T-helper 2 cell treated with Interferon-gamma antibody and Interleukin-4, amounts not matched to agents 100 ng/mL and 5 ng/mL, for 36 hours (primary cell): ENCODE measurements at regions not wholly inside any gene's neighbourhood (a gene's known extent, or its start where the extent isn't known, plus 50 kb on each side); places are given as distances from the start of the nearest gene placed in this dataset.
"Not testable (repeated sequence)": the region's sequence is repeated elsewhere in the genome, so short reads cannot be mapped to it uniquely, and the experiment has no call there.

ENCODE experiments used
- intact Hi-C: fragments of 100-400 bp; cut with micrococcal nuclease; formaldehyde crosslinking; loops from one replicate; pipeline ENCODE4 v1.15.1; 2023

DNA sequence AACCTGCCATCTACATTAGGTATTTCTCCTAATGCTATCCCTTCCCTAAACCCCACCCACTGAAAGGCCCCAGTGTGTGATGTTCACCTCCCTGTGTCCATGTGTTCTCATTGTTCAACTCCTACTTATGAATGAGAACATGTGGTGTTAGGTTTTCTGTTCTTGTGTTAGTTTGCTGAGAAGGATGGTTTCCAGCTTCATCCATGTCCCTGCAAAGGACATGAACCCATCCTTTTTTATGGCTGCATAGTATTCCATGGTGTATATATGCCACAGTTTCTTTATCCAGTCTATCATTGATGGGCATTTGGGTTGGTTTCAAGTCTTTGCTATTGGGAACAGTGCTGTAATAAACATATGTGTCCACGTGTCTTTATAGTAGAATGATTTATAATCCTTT is 149.2 kb downstream of the PCDH7 start:
- intact Hi-C loops, result not testable (repeated sequence)

DNA sequence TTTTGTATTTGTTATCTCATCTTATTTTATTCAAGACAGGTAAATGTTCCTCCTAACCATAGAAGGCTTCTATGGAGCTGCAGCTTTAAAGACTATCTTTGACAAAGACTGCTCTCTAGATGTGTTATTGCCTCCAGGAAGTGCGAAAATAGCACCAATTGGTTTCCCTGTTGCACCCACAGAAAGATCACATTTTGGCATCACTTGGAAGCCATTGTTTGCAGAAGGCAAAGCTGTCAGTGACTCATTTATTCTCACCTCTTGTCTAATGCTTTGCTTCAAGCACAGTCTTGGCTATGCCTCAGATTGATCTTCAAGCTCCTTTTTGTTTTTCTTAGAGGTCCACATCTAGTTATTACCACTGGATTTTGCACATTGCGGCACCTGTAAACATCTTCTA is 150.3 kb downstream of the PCDH7 start:
- intact Hi-C loops, result no loop called here

DNA sequence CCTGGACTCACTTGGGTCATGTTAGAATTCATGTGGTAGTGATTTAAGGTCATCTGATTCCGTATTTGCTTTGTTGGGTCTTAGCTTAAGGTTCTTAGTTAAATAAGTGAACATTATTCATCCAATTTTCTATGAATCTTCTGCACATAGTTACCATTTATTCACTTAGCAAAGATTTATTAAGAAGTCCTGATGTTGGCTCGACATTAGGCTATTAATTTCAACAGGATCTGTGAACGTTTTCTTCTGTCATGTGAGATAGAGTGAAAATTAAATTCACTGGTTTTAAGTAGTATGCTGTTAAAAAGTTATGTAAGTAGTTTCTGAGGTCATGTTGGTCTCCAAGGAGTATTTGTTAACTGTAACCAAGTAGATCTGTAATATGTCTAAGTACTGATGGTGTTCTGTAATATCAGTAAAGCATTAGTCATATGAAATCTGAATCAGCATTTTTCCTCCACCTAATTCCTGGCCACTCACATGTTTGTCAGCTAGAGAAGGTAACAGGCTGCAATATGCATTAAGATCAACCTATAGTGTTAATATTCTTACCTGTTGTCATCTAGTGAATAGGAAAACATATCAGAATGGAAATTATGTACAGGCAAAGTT is 155.6 kb downstream of the PCDH7 start:
- intact Hi-C loops, result no loop called here

DNA sequence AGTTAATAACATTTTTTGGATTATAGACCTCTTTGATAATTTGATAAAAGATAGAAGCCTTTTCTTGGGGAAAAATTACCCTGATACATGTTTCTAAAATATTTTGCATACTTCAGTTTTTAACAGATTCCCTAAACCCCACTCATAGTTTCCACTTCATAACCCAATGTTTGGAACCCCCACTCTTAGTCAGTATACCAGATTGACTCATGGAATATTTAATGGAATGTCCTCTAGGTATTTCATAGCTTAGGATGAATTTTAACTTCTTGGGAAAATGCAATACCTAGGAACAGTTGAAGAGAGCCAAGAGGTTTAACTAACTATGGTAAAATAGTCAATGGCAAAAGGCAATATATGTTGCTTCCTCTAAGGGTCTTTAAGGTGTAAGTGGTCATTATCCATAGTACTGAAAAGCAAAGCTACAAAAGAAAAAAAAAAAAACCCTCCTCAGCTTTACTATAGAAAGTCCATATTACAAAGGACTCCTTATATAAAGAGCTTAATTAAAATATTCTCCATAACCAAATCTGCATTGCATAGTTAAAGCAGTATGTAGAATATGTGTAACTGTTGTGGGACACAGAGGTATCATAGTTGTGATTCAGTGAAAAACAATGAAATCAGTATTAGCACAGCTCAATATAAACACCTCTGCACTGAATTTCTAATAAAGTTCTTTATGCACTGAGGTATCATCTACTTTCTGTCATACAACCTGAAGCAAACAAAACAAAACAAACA is 159.9 kb downstream of the PCDH7 start:
- intact Hi-C loops, result no loop called here

DNA sequence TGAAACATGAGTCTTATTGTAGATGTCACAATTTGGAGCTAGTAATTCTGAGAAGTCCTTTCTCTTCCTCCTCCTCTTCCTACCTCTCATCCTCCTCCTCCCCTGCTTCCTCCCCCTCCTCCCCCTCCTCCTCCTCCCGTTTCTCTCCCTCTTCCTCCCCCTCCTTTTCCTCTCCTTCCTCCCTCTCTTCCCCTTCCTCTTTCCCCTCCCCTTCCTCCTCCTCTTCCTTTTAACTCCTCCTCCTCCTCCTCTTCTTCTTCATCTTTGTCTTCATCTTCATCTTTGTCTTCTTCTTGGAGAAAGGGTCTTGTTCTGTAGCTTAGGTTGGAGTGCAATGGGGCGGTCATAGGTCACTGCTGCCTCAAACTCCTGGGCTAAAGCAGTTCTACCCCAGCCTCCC is 161.8 kb downstream of the PCDH7 start:
- intact Hi-C loops, result no loop called here

DNA sequence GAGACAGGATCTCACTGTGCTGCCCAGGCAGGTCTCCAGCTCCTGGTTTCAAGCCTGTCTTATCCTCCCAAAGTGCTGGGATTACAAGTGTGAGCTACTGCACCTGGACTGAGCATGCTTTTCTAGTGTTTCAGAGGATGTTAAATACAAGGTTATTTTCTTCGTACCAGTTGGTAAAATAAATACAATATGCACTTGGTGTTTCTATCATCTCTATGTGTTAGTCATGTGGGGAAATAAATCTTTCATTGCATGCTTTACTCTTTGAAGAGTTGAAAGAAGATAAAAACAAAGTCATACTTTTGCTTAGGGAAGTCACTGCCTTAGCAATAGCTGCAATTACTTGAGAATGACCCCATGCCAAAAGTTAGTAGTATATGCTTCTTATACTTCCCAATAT is 162.3 kb downstream of the PCDH7 start:
- intact Hi-C loops, result no loop called here

DNA sequence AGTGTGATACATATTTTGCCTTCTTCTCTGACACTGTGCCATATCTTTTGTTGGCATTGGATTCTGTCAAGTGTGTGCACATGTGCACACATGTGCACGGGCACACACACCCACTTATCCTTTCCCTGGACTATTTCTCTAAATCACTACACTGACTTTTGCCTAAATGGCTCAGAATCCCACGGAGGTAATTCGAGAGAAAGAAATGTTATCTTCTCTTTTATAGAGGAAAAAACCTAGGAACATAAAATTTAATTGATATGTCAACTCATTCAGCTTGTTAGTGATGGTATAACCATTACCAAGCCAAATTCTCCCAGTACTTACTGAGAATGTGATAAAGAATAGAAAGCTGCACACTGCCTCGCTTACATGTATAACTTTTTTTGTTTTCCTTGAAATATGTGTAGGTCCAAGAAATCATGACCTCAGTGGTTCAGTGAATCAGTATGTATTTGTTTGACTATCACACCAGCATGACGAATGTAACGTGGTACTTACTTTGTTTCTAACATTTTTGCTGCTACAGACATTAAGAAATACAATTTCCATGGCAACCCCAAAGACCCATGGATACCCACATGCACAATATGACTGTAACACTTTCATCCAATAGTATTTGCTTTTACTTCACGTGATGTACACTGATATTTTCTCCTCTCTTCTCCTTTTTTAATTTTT is 163.0 kb downstream of the PCDH7 start:
- intact Hi-C loops, result no loop called here

DNA sequence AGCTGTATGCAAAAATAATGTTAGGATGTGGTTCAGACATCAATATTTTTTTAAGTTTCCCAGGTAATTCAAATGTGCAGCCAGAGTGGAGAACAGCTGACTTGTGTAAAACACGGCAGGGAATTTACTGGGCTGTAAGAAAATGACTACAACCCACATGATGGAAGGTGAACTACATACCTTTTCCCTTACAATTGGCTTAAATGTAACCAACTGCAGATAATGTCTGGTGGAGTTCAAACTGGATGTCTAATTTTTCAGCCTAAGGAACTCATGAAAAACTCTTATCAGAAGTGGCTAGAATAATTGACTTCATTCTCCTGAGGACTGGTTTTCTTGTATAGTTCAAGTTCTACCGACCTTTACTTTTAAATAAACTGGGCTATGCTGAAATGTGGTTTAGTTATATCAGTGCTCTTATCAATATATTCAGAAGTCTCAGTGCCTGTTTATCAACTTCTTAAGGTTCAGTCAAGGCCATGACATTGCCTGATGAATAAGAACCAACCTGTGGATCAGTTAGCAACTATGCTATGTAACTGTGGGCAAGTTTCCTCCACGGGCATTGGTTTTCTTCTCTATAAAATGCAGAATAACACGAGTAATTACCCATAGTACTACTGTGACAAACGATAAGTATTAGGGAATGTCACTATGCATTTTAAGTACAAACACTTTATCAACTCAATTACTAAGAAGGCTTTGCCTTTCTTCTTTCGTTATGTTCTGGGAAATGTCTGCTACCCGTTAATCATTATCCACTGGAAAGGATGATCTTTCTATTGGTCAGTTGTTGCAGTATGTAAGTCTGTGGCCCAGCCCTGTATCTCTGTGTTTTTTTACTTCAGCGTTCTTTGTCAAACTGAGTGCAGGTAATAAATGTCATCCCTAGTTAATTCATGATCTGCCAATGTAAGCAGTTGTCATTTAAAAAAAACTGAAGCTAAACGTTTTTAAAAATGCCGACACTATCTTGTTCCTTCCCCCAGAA is 181.6 kb downstream of the PCDH7 start:
- intact Hi-C loops, result no loop called here

DNA sequence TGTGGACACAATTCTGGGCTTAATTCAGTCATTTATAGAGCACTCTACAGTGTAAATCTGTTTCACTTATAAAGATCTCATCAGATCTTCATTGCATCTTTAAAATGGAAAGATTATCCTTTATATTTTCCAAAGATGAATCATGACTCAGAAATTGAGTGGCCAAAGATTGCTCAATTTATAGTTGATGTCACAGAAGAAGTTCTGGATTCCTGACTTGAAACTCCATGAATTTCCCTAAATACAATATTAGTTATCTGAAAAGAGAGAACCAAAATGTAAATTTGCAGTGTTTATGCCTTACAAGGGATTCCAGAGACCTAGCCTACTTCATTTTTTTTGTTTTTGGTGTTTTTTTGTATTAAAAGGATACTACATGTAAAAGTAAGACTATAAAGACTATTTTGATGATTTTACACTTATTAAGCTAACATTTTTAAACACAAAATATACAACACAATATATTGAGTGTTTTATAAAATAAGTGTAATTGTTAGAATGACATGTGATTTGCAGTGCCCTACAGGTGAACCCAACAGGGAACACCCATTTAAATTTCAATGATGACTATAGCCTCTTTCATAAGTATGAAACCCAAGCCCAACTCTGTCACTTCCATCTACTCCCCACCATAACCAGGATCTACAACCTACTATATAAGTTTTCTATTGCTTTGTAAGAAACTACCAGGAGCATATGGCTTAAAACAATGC is 183.5 kb downstream of the PCDH7 start:
- intact Hi-C loops, result no loop called here

DNA sequence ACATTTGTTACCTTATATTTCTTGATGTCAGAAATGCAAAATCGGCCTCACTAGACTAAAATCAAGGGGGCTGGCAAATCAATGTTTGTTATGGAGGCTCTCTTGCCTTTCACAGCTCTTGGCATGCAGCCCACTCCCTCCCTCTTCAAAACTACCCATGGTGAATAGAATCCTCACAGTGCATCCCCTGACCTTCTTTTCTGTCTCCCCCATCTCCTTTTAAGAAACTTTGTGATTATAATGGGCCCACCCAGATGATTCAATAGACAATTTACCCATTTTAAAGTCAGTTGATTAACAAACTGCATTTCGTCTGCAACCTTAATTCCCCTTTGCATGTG is 184.0 kb downstream of the PCDH7 start:
- intact Hi-C loops, result no loop called here

DNA sequence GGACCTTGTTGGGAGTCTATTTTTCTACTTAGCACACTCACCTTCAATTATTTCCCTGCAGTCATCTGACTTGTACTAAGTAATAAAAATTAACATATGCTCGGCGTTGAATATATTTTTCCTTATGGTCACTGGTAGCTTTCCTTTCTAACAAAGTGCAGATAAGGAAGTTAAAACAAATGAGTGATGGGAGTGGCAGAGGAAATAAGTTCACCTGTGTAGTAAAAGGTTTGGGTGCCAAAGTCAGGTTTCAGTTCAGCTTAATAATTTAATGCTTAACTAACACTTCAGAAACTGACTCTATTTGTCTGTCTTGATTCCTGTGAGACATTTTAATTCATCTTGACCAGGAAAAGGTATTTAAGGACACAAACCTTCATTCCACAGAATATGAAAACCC is 184.4 kb downstream of the PCDH7 start:
- intact Hi-C loops, result no loop called here

DNA sequence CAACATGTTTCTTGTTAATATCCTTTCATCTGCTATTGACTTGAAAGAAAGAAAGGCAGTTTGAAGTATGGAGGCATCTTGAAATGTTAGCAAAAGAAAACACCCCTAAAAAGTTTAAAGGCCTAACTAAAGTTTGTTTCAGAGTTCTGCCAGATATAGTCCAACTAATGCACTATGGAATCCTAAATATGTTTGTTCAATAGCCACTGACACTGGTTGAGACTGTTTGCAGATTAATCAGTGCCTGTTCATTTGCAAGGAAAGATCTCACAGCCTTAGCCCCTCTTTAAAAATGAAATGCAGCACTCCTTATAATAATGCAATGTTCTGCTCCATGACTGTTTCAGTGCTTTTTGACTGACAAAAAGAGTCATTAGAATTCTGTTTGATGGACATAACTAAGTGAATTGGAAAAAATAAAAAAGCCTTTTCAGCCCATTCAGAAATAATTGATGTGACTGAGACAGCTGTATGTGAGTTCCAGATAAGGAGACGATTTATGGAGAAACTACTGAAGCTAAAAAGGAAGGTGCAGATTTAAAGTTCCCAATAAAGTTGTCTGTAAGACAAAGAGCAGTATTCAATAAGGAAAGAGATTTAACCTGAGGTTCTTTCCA is 192.0 kb downstream of the PCDH7 start:
- intact Hi-C loops, result no loop called here

DNA sequence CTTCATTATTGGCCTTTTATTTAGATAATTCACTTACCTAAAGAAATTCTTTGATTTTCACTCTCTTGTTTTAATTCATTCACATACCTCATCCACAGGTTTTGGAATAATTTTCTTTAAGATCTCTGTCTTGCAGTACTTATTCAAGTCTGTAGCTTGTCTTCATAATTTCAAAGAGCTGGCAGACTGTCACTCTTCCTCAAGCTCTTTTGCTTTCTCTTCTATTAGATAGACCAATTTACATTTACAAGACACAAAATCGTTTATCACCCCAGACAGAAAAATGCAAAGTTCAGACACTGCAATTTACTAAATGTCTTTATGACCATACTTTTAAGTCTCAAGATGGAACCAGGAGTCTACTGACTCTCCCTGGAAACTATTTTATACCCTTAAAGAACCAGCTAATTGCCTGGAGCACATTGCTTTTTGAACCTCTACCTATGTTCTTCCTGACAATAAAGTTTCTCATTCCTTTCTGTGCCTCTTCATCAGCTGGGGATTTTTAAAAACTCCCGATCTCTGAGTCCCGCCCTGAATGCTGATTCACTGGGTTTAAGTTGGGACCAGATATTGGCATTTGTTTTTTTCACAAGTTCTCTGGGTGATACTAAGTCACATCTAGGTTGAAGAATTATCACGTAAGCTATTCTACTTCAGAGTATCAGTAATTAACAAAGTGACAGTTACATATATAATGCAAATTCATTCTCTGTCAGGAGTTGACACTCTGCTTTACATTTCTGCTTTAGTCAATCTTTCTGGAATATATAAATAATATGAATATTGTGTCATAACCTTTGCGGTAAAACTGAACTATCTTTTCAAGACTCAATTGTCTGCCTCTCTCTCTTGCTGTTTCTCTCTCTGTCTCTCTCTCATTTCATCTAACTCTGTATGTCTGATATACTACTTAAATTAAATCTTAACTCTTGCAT is 196.4 kb downstream of the PCDH7 start:
- intact Hi-C loops, result no loop called here

DNA sequence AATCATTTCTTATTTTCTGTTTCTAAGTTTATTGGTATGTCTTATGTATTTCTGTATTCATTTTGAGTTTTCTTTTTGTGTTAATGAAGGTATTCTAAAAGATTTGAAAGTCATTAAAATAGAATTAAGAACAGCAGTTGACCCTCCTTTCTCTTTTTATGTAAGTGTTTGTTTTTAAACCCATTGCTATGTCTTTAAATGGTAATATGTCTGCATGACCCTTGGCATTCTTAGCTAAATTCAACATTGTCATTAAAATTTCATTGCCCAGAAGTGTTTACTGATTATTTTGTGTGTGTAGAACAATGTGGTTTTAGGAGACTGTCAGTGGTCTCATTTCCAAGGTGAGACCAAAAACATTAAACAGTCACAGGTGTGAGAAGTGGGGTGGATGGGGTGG is 197.8 kb downstream of the PCDH7 start:
- intact Hi-C loops, result no loop called here

DNA sequence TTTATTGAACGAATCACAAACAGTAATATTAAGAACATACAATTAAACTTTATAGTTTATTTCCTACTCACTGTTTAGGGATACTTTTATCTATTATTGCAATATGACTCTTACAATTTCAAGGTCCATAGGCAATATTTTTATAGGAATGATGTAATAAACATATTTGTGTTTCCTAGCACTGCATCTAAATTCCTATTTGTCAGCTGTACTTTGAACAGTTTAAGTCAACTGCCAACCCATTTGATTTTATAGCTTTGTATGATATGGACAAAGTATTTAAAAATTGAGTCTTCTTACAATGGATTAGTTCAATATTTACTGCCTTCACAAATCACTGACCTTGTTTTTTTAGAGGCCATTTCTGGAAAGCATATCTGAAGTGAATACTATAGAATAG is 199.3 kb downstream of the PCDH7 start:
- intact Hi-C loops, result no loop called here

DNA sequence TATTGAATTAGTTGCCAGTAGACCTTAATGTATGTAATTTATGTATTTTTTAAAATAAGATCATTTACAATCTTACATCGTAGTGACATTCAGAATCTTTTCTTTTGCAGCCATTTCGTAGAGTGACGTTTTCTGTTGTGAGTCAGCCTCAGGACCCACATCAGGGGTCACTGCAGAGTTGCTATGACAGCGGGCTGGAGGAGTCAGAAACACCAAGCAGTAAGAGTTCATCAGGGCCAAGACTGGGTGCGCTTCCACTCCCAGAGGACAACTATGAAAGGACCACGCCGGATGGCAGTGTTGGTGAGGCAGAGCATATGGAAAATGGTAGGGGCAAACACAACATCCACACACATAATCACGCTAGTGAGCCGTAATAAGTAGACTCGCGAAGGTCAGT is 199.9 kb downstream of the PCDH7 start:
- intact Hi-C loops, result no loop called here

DNA sequence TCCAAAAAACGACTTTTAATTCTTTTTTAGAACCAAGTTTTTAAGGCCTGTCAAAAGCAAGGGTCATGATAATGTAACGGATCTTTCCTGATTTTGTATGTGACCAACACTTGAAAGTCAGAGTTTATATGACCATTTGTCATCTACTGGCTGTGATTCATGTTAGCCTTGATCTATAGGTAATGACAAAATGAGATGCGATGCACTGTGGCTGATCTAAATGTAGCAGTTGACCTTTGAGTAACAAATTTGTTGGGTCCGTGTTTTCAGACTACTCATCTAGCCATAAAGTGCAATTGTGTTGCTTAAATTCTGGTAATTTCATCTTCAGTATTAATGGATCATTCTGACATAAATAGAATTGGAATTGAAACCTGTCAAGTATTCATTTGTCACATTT is 202.5 kb downstream of the PCDH7 start:
- intact Hi-C loops, result no loop called here

DNA sequence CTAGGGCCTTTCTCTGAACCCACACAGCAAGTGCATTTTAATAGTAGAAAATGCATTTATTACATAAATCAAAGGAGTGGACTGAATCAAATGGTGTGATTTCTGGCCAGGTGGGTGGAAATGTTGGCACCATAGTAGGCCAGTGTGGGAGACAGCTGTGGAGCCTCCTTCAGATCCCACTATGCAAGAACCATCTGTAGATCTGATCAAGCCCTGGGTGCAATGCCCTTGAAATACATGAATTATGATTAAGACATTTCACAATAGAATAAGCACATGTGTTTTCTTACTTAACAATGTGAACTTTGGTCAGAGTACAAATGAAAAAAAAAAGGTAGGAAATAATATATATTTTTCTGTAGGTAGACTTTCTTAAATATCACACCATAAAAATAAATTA is 204.3 kb downstream of the PCDH7 start:
- intact Hi-C loops, result no loop called here

DNA sequence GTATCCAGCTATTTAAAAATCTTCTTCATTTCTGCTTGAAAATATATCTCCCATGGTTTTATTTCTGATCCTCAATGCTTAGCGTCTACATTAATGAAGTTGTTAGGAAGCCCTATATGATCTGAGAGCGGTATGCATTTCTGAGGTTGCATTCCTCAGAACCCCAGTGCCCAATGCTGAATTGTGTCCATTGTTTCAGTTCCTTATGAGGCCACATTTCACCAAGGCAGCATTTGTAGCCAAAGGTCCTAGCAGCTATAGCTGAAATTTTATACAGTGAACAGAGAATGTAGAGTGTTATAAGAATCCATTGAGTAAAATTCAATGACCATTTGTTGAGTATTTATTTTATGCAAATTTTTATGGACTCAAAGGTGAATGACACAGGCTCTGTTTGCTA is 209.5 kb downstream of the PCDH7 start:
- intact Hi-C loops, result no loop called here

DNA sequence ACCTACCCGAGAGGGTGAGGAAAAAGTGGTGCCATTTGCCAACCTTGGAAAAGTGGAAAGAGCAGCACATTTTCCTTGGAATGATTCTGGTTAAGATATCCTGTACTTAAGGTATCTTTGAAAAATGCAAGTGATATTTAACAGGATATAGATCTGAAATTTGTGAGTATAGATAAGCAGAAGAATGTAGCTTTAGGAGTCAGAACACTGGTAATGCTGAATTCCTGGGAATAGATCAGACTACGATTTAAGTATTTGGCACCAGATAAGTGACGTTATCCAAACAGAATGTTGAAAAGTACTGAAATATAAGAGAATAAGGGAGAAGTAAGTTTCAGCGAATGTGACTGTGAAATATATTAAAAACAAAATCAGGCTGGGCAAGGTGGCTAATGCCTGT is 210.1 kb downstream of the PCDH7 start:
- intact Hi-C loops, result no loop called here
